Cardiac muscle cell (in vitro differentiated cells and primary cell): ENCODE measurements at regions not wholly inside any gene's neighbourhood (a gene's known extent, or its start where the extent isn't known, plus 50 kb on each side); places are given as distances from the start of the nearest gene placed in this dataset.

Experiments
- DNase-seq, 2 donors: peaks; one replicate each; pipeline versions ENCODE4 v3.0.0 to v3.0.0-alpha.2; 2010 to 2017; ENCODE audit warnings: low read depth in 1 of 2, low spot score in 1 of 2
- H3K27ac ChIP-seq: fragments of 200-600 bp; sonication (generic); 2 replicates; pipeline ENCODE4 v1.5.1; 2016
- H3K27me3 ChIP-seq: fragments of 200-600 bp; sonication (generic); 2 replicates; pipeline ENCODE4 v1.6.0; 2016; ENCODE audit warnings: control low read depth
- H3K36me3 ChIP-seq: fragments of 200-600 bp; sonication (generic); 2 replicates; pipeline ENCODE4 v1.5.1; 2016; ENCODE audit warnings: control low read depth
- H3K4me1 ChIP-seq: fragments of 200-600 bp; sonication (generic); 2 replicates; pipeline ENCODE4 v1.8.1; 2017; ENCODE audit warnings: low read depth, mild to moderate bottlenecking, mixed run types
- H3K4me3 ChIP-seq: fragments of 200-600 bp; sonication (generic); 2 replicates; pipeline ENCODE4 v1.5.1; 2016; ENCODE audit warnings: mild to moderate bottlenecking
- H3K9me3 ChIP-seq: fragments of 200-600 bp; sonication (generic); 2 replicates; pipeline ENCODE4 v1.5.1; 2017; ENCODE audit warnings: low read depth, mild to moderate bottlenecking, control low read depth
- CTCF ChIP-seq: IDR thresholded peaks from 2 replicates; pipeline ENCODE4 v1.5.1; 2012; ENCODE audit warnings: low read depth, mild to moderate bottlenecking, low read length

GRCh38 chr20:60233018-60233630, 274.9 kb downstream of the CDH26 start:
- Histone ChIP-seq H3K4me1 (no peaks in the 10 kb centered on the region), H3K9me3 (no peaks in the 10 kb centered on the region), H3K4me3 (no peak overlapping the region), H3K36me3 (no peaks in the 10 kb centered on the region), H3K27ac (no peak overlapping the region), H3K27me3 (no peaks in the 10 kb centered on the region)
- TF ChIP-seq CTCF: no peak
- no peak for DNase-seq

GRCh38 chr20:60236613-60237012, 278.4 kb downstream of the CDH26 start:
- no peaks in the 10 kb centered on the region for H3K36me3 ChIP-seq
- TF ChIP-seq CTCF: no peak
- no peak overlapping the region for H3K4me3 ChIP-seq
- no peak overlapping the region for H3K27ac ChIP-seq
- no peaks in the 10 kb centered on the region for H3K4me1 ChIP-seq
- H3K27me3 ChIP-seq: no peaks in the 10 kb centered on the region
- no peak for DNase-seq
- H3K9me3 ChIP-seq: no peaks in the 10 kb centered on the region

GRCh38 chr20:60237981-60238380, 279.8 kb downstream of the CDH26 start:
- H3K27ac ChIP-seq: no peak overlapping the region

GRCh38 chr20:60238992-60239660, 280.9 kb downstream of the CDH26 start:
- no peaks in the 10 kb centered on the region for H3K4me1 ChIP-seq
- no peaks in the 10 kb centered on the region for H3K9me3 ChIP-seq
- no peak for DNase-seq
- H3K36me3 ChIP-seq: no peaks in the 10 kb centered on the region
- H3K4me3 ChIP-seq: no peak overlapping the region
- TF ChIP-seq CTCF: no peak
- no peak overlapping the region for H3K27ac ChIP-seq
- no peaks in the 10 kb centered on the region for H3K27me3 ChIP-seq

More at GRCh38 chr20:60237981-60238380, 279.8 kb downstream of the CDH26 start:
- Histone ChIP-seq H3K9me3 (no peaks in the 10 kb centered on the region), H3K4me3 (no peak overlapping the region), H3K27me3 (no peaks in the 10 kb centered on the region), H3K36me3 (no peaks in the 10 kb centered on the region), H3K4me1 (no peaks in the 10 kb centered on the region)
- DNase-seq: no peak
- no peak for TF ChIP-seq CTCF

GRCh38 chr20:60239956-60240355, 281.7 kb downstream of the CDH26 start:
- DNase-seq: no peak
- Histone ChIP-seq H3K4me3 (no peak overlapping the region), H3K27ac (no peak overlapping the region), H3K27me3 (no peaks in the 10 kb centered on the region), H3K36me3 (no peaks in the 10 kb centered on the region), H3K9me3 (no peaks in the 10 kb centered on the region), H3K4me1 (no peaks in the 10 kb centered on the region)
- no peak for TF ChIP-seq CTCF
